GM21825 (cell line): ENCODE measurements at regions not wholly inside any gene's neighbourhood (a gene's known extent, or its start where the extent isn't known, plus 50 kb on each side); places are given as distances from the start of the nearest gene placed in this dataset.
"Not testable (repeated sequence)": the region's sequence is repeated elsewhere in the genome, so short reads cannot be mapped to it uniquely, and the experiment has no call there.

ENCODE experiments used
- ATAC-seq: cut with Tn5 transposase; IDR thresholded peaks from one replicate; pipeline ENCODE4 v1.9.1; 2021; ENCODE audit warnings: mild to moderate bottlenecking, moderate library complexity; ENCODE audit not compliant: unreplicated experiment

GRCh38 chr3:17812328-17812727, 69.9 kb upstream of the TBC1D5 start:
- not testable (repeated sequence) for ATAC-seq

- ATAC-seq, result no peak
Observed at GRCh38 chr3:17811646-17812045, 69.2 kb upstream of the TBC1D5 start.

GRCh38 chr3:17810759-17811158, 68.3 kb upstream of the TBC1D5 start:
- no peak for ATAC-seq

GRCh38 chr3:17808994-17809393, 66.6 kb upstream of the TBC1D5 start:
- no peak for ATAC-seq

GRCh38 chr3:17806876-17807275, 64.4 kb upstream of the TBC1D5 start:
- no peak for ATAC-seq

- no peak for ATAC-seq
Observed at GRCh38 chr3:17806201-17806600, 63.8 kb upstream of the TBC1D5 start.

GRCh38 chr3:17805461-17805940, 63.1 kb upstream of the TBC1D5 start:
- ATAC-seq, result no peak

GRCh38 chr3:17802950-17803349, 60.5 kb upstream of the TBC1D5 start:
- no peak for ATAC-seq

- ATAC-seq, result no peak
Observed at GRCh38 chr3:17801131-17801530, 58.7 kb upstream of the TBC1D5 start.

- ATAC-seq, result no peak
Observed at GRCh38 chr3:17800232-17800631, 57.8 kb upstream of the TBC1D5 start.

- ATAC-seq, result no peak
Observed at GRCh38 chr3:17799312-17799711, 56.9 kb upstream of the TBC1D5 start.

- ATAC-seq, result no peak
Observed at GRCh38 chr3:17798000-17798399, 55.6 kb upstream of the TBC1D5 start.

GRCh38 chr3:17795711-17796110, 53.3 kb upstream of the TBC1D5 start:
- no peak for ATAC-seq

GRCh38 chr3:17795280-17795679, 52.8 kb upstream of the TBC1D5 start:
- no peak for ATAC-seq

- no peak for ATAC-seq
Observed at GRCh38 chr3:17793542-17794195, 51.2 kb upstream of the TBC1D5 start.
